Uterus (tissue), 3 donors: ENCODE measurements at regions not wholly inside any gene's neighbourhood (a gene's known extent, or its start where the extent isn't known, plus 50 kb on each side); places are given as distances from the start of the nearest gene placed in this dataset.

Source experiments
- DNase-seq, 2 donors: peaks; one replicate each; pipeline ENCODE4 v3.0.0-alpha.2; 2019 to 2020
- H3K27ac ChIP-seq, 2 donors: fragments of 200-600 bp; sonication (generic); 1 replicate in 1 of 2; 2 replicates in 1 of 2; pipeline ENCODE4 v1.5.1; 2016 to 2018
- H3K27me3 ChIP-seq, 2 donors: fragments of 200-600 bp; sonication (generic); one replicate each; pipeline ENCODE4 v1.5.1; 2018 to 2019; ENCODE audit warnings: control low read depth in 1 of 2
- H3K36me3 ChIP-seq, 2 donors: fragments of 200-600 bp; sonication (generic); one replicate each; pipeline ENCODE4 v1.5.1; 2019; ENCODE audit warnings: control low read depth in 1 of 2
- H3K4me1 ChIP-seq, 2 donors: fragments of 200-600 bp; sonication (generic); one replicate each; pipeline ENCODE4 v1.5.1; 2018 to 2019; ENCODE audit warnings: control low read depth in 1 of 2
- H3K4me3 ChIP-seq, 2 donors: fragments of 200-600 bp; sonication (generic); 1 replicate in 1 of 2; 2 replicates in 1 of 2; pipeline ENCODE4 v1.5.1; 2018 to 2019; ENCODE audit warnings: mild to moderate bottlenecking in 1 of 2
- H3K9me3 ChIP-seq, 2 donors: fragments of 200-600 bp; sonication (generic); one replicate each; pipeline ENCODE4 v1.5.1; 2019; ENCODE audit warnings: control low read depth in 1 of 2
- CTCF ChIP-seq, 4 experiments: fragments of 200-600 bp in 2 of 4; fragments of 450-650 bp in 2 of 4; sonication (generic) in 2 of 4; IDR thresholded peaks; one replicate each; pipeline ENCODE4 v1.5.1; 2016 to 2019; ENCODE audit warnings: antibody characterized with exemption in 4 of 4, mild to moderate bottlenecking in 2 of 4, moderate library complexity in 1 of 4
- POLR2A ChIP-seq, 2 donors: fragments of 450-650 bp; IDR thresholded peaks; one replicate each; pipeline ENCODE4 v1.6.1; 2016; ENCODE audit warnings: antibody characterized with exemption in 2 of 2, mild to moderate bottlenecking in 1 of 2, moderate library complexity in 1 of 2
- intact Hi-C: fragments of 100-400 bp; cut with DNase I; formaldehyde crosslinking; loops from one replicate; pipeline ENCODE4 v1.15.1; 2023; ENCODE audit warnings: low total_unique reads
- donor health status: DM: yes; HTN: yes; CAD: no.

- Histone ChIP-seq H3K27me3 (no peaks in the 10 kb centered on the region), H3K9me3 (no peaks in the 10 kb centered on the region), H3K27ac (peak overlapping the region; percentile 35 to 72), H3K4me1 (peaks cover 14 to 19% of the 10 kb centered on the region in 2 donors), H3K36me3 (no peaks in the 10 kb centered on the region), H3K4me3 (no peak overlapping the region)
- TF ChIP-seq POLR2A (IDR thresholded peaks at IDR 0.05) (no peak), CTCF (IDR thresholded peaks at IDR 0.05) (no peak)
- intact Hi-C loops = no loop called here
- no peak for DNase-seq
Observed at GRCh38 chr9:86599561-86599960, 245.4 kb upstream of the TUT7 start.

DNA sequence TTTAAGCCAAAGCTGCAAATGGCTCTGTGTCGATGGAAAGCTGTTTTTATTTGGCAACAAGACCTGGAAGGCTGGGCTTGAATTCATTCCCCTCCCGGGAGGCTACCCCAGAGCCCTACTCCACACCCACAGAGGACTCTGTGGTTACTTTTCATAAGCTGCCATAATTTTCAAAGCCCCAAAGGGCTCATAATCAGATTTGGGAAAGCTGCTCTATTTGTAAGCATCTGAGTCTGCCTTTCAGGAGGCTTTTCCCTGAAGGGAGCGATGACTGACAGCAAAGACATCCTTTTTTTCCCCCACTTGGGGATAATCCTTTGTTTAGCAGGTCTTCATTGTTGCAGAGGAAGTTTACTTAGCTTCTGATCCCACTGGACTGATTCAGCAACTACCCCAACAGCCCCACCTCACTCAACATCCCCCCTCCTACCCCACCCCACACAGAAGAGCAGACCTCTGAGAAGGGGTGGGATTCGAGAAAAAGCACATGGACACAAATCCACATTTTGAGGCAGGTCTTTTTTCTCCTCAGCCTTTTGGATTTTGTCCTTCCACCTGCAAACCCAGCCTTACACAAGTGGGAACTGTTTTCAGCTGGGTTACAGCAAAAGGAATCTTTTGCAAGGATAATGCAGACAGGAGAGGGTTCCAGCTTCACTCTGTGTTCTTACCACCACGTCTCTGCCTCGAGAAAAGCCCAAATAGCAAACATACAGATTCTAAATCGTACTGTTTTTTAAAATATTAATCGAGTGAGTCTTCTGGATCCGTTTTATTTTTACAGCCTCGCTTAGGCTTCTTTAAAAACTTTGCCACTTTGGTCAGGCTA lies 244.4 kb upstream of the TUT7 start:
- intact Hi-C loops = no loop called here
- H3K9me3 ChIP-seq = no peaks in the 10 kb centered on the region
- no peaks in the 10 kb centered on the region for H3K27me3 ChIP-seq
- no peaks in the 10 kb centered on the region for H3K36me3 ChIP-seq
- TF ChIP-seq CTCF (IDR thresholded peaks at IDR 0.05) = no peak
- no peak for TF ChIP-seq POLR2A (IDR thresholded peaks at IDR 0.05)
- H3K4me3 ChIP-seq = no peak overlapping the region
- DNase-seq = no peak
- peaks cover 14 to 19% of the 10 kb centered on the region in 2 donors for H3K4me1 ChIP-seq
- H3K27ac ChIP-seq = peak overlapping the region; percentile 30 to 34

- Histone ChIP-seq H3K27ac (no peak overlapping the region), H3K36me3 (no peaks in the 10 kb centered on the region), H3K27me3 (no peaks in the 10 kb centered on the region), H3K4me1 (no peaks in the 10 kb centered on the region), H3K9me3 (no peaks in the 10 kb centered on the region), H3K4me3 (no peak overlapping the region)
- intact Hi-C loops = no loop called here
- TF ChIP-seq CTCF (IDR thresholded peaks at IDR 0.05) (no peak), POLR2A (IDR thresholded peaks at IDR 0.05) (no peak)
- DNase-seq = no peak
Observed at GRCh38 chr9:86594724-86595123, 240.5 kb upstream of the TUT7 start.

DNA sequence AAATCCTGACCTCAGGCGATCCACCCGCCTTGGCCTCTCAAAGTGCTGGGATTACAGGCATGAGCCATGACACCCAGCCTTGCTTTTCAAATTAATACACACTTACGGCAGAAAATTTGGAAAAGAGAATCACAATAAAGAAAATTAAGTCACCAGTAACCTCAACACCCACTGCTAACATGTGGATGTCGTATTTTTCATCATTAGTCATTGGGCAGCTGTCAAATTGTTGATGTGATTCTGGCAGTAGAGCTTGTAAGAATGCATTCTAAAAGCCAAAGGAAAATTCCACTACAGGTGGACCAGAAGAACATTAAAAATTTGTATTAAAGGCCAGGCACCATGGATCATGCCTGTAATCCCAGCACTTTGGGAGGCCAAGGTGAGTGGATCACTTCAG lies 237.3 kb upstream of the TUT7 start:
- H3K4me3 ChIP-seq = no peak overlapping the region
- DNase-seq = no peak

More for the DNA sequence above, 237.3 kb upstream of the TUT7 start:
- Histone ChIP-seq H3K27me3 (no peaks in the 10 kb centered on the region), H3K36me3 (no peaks in the 10 kb centered on the region), H3K27ac (peak overlapping the region; percentile 11 to 20), H3K4me1 (no peaks in the 10 kb centered on the region), H3K9me3 (no peaks in the 10 kb centered on the region)
- TF ChIP-seq CTCF (IDR thresholded peaks at IDR 0.05) = no peak
- TF ChIP-seq POLR2A (IDR thresholded peaks at IDR 0.05) = no peak
- intact Hi-C loops = no loop called here
